ENCODE measurements at regions not wholly inside any gene's neighbourhood (a gene's known extent, or its start where the extent isn't known, plus 50 kb on each side); places are given as distances from the start of the nearest gene placed in this dataset.

- H3K4me3 ChIP-seq (replicated peaks in 1 of 2; ENCODE audit: low read depth in 2 of 2, low read length in 2 of 2): no peak overlapping the region
- TF ChIP-seq, protein P1, sequence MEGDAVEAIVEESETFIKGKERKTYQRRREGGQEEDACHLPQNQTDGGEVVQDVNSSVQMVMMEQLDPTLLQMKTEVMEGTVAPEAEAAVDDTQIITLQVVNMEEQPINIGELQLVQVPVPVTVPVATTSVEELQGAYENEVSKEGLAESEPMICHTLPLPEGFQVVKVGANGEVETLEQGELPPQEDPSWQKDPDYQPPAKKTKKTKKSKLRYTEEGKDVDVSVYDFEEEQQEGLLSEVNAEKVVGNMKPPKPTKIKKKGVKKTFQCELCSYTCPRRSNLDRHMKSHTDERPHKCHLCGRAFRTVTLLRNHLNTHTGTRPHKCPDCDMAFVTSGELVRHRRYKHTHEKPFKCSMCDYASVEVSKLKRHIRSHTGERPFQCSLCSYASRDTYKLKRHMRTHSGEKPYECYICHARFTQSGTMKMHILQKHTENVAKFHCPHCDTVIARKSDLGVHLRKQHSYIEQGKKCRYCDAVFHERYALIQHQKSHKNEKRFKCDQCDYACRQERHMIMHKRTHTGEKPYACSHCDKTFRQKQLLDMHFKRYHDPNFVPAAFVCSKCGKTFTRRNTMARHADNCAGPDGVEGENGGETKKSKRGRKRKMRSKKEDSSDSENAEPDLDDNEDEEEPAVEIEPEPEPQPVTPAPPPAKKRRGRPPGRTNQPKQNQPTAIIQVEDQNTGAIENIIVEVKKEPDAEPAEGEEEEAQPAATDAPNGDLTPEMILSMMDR (IDR thresholded peaks at IDR 0.05; ENCODE audit: low read depth, low read length): no peak
Observed at GRCh38 chr15:37516621-37517020, 416.3 kb upstream of the MEIS2 start.

GRCh38 chr15:37517191-37517895 is 417.0 kb upstream of the MEIS2 start:
- TF ChIP-seq, protein P1 (IDR thresholded peaks at IDR 0.05; ENCODE audit: low read depth, low read length): no peak
- no peak for DNase-seq (ENCODE audit: low read depth in 2 of 2)
- no peak overlapping the region for H3K4me3 ChIP-seq (replicated peaks in 1 of 2; ENCODE audit: low read depth in 2 of 2, low read length in 2 of 2)

More at GRCh38 chr15:37516621-37517020, 416.3 kb upstream of the MEIS2 start:
- DNase-seq (ENCODE audit: low read depth in 2 of 2): no peak

- TF ChIP-seq, protein P1 (IDR thresholded peaks at IDR 0.05; ENCODE audit: low read depth, low read length): no peak
- DNase-seq (ENCODE audit: low read depth in 2 of 2): no peak
- H3K4me3 ChIP-seq (replicated peaks in 1 of 2; ENCODE audit: low read depth in 2 of 2, low read length in 2 of 2): no peak overlapping the region
Observed at GRCh38 chr15:37518436-37518835, 416.0 kb upstream of the TMCO5A start.

DNA sequence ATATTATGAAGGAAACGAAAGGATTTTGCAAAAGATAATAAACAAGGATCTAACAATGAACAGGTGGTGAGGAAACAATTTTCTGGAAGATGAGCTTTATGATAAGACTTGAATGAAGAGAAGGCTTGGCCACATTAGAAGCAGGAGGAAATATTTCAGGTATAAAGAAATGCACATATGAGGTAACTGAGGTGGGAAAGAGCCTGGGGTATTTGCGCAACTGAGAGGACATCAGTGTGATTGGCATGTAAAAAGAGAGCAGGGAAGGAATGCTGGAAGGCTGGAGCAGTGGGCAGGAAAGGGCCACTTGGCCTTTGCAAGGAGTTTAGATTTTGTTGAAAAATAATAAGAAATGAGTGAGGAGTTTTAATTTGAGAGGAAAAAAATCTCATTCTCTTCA is 414.4 kb upstream of the TMCO5A start:
- TF ChIP-seq, protein P1 (IDR thresholded peaks at IDR 0.05; ENCODE audit: low read depth, low read length): no peak
- no peak overlapping the region for H3K4me3 ChIP-seq (replicated peaks in 1 of 2; ENCODE audit: low read depth in 2 of 2, low read length in 2 of 2)
- no peak for DNase-seq (ENCODE audit: low read depth in 2 of 2)

- DNase-seq (ENCODE audit: low read depth in 2 of 2): no peak
- TF ChIP-seq, protein P1 (IDR thresholded peaks at IDR 0.05; ENCODE audit: low read depth, low read length): no peak
- no peak overlapping the region for H3K4me3 ChIP-seq (replicated peaks in 1 of 2; ENCODE audit: low read depth in 2 of 2, low read length in 2 of 2)
Observed at GRCh38 chr15:37520882-37521281, 413.6 kb upstream of the TMCO5A start.

DNA sequence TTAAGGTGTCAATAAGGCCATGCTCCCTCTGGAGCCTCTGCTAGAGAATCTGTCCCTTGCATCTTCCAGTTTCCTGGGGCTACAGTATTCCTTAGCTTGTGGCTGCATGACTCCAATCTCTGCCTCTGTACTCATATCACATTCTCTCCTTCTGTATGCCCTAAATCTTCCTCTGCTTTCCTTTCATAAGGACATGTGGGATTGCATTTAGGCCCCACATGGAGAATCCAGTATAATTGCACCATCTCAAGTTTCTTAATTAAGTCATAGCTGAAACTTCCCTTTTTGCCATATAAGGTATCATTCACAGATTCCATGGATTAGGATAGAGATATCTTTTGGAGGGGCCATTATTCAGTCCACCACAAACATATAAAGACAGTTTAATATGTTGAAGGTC is 409.8 kb upstream of the TMCO5A start:
- no peak for DNase-seq (ENCODE audit: low read depth in 2 of 2)
- no peak overlapping the region for H3K4me3 ChIP-seq (replicated peaks in 1 of 2; ENCODE audit: low read depth in 2 of 2, low read length in 2 of 2)
- TF ChIP-seq, protein P1 (IDR thresholded peaks at IDR 0.05; ENCODE audit: low read depth, low read length): no peak

DNA sequence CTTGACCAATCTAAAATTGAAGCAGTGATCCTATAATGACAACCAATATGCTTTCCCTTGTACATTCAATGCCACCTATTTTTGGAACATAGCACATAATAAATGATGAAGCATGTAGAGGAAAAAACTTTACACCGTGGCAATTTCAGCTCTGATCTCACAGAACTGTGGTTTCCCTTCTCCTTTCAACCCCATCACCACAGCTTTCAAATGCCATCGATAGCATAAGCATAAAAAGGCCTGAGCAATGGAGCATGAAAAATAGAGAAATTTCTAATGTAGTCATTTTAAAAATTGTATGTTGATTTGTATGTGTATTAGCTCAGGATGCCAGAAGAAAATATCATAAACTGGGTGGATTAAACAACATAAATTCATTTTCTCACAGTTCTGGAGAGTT is 406.0 kb upstream of the TMCO5A start:
- TF ChIP-seq, protein P1 (IDR thresholded peaks at IDR 0.05; ENCODE audit: low read depth, low read length): no peak
- no peak overlapping the region for H3K4me3 ChIP-seq (replicated peaks in 1 of 2; ENCODE audit: low read depth in 2 of 2, low read length in 2 of 2)
- no peak for DNase-seq (ENCODE audit: low read depth in 2 of 2)

All from cardiac fibroblast (primary cell).